Skeletal muscle satellite cell (primary cell): ENCODE measurements at regions not wholly inside any gene's neighbourhood (a gene's known extent, or its start where the extent isn't known, plus 50 kb on each side); places are given as distances from the start of the nearest gene placed in this dataset.
"Not testable (repeated sequence)": the region's sequence is repeated elsewhere in the genome, so short reads cannot be mapped to it uniquely, and the experiment has no call there.

Source experiments
- H3K27me3 ChIP-seq: 2 replicates; pipeline ENCODE4 v1.7.0; 2013; ENCODE audit warnings: low read length; ENCODE audit not compliant: control insufficient read depth, insufficient read depth
- H3K36me3 ChIP-seq: 2 replicates; pipeline ENCODE4 v1.7.0; 2013; ENCODE audit warnings: mild to moderate bottlenecking, control low read depth, low read length; ENCODE audit not compliant: insufficient read depth
- H3K4me1 ChIP-seq: 2 replicates; pipeline ENCODE4 v1.7.0; 2013; ENCODE audit warnings: low read length; ENCODE audit not compliant: control insufficient read depth, insufficient read depth
- H3K4me2 ChIP-seq: 2 replicates; pipeline ENCODE4 v1.7.0; 2013; ENCODE audit warnings: mild to moderate bottlenecking, low read length
- H3K4me3 ChIP-seq: 2 replicates; pipeline ENCODE4 v1.7.0; 2013; ENCODE audit warnings: low read length
- H3K9ac ChIP-seq: 2 replicates; pipeline ENCODE4 v1.7.0; 2013; ENCODE audit warnings: mild to moderate bottlenecking, low read depth, low read length, moderate library complexity
- H3K9me3 ChIP-seq: replicated peaks from 2 replicates; pipeline ENCODE4 v1.7.0; 2013; ENCODE audit warnings: mild to moderate bottlenecking, control low read depth, low read length

DNA sequence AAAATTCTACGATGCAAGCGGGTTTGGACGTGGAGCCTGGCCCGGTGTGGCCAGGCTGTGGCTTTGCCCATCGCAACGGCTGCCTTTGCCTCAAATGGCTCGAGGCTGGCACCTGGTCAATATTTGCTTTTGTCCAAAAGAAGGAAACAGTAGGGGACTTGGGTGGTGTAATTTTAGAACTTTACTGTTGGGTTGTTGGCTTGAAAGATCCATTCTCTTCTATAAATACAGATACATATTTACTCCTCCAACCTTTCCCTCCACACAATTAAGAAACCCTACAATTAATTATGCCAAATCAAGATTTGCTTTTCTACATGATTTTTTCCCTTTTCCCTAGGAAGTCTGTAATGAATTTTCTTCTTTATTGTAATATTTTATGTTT lies 249.0 kb upstream of the PLGLB2 start:
- H3K9me3 ChIP-seq, H3K27me3 ChIP-seq, H3K36me3 ChIP-seq: not testable (repeated sequence)
- H3K4me2 ChIP-seq, result peak overlapping the region; percentile 73
- H3K4me3 ChIP-seq, result peak overlapping the region; percentile 58
- H3K9ac ChIP-seq, result peak overlapping the region; percentile 54
- H3K4me1 ChIP-seq, result peaks cover 18% of the 10 kb centered on the region

GRCh38 chr2:87499860-87500259 lies 248.0 kb upstream of the PLGLB2 start:
- not testable (repeated sequence) for H3K9me3 ChIP-seq, H3K4me3 ChIP-seq, H3K36me3 ChIP-seq, H3K27me3 ChIP-seq, H3K9ac ChIP-seq
- H3K4me1 ChIP-seq, result peaks cover 18% of the 10 kb centered on the region
- H3K4me2 ChIP-seq, result peak overlapping the region; percentile 33

- not testable (repeated sequence) for H3K36me3 ChIP-seq, H3K9me3 ChIP-seq, H3K27me3 ChIP-seq, H3K9ac ChIP-seq, H3K4me3 ChIP-seq
- peaks cover 16% of the 10 kb centered on the region for H3K4me1 ChIP-seq
- peak overlapping the region; percentile 33 for H3K4me2 ChIP-seq
These were observed 247.5 kb upstream of the PLGLB2 start for GRCh38 chr2:87500421-87500820.

DNA sequence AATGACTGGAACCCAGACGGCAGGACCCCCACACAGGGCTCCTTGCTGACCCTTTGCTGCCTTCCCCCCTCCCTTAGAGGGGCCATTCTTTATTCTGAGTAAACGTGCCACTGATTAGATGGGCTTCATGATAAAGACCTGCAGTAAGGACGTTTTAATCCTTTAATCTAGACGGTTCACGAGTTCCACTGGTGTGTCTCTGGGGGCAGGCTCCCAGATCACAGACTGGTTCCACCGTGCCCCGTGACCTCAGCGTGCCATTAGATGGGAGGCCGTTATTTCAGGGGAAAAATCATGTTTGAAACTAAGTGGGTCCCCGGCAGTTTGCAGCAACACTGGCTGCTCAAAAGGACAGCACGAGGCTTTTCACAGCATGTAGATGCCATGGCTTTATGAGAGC lies 246.9 kb upstream of the PLGLB2 start:
- H3K4me2 ChIP-seq, H3K27me3 ChIP-seq, H3K36me3 ChIP-seq, H3K4me3 ChIP-seq, H3K9me3 ChIP-seq, H3K9ac ChIP-seq: not testable (repeated sequence)
- H3K4me1 ChIP-seq, result peaks cover 14% of the 10 kb centered on the region

- H3K27me3 ChIP-seq, H3K4me3 ChIP-seq, H3K4me2 ChIP-seq, H3K9ac ChIP-seq, H3K36me3 ChIP-seq, H3K9me3 ChIP-seq: not testable (repeated sequence)
- peaks cover 10% of the 10 kb centered on the region for H3K4me1 ChIP-seq
These were observed 244.9 kb upstream of the PLGLB2 start for GRCh38 chr2:87502948-87503347.

GRCh38 chr2:87505239-87505638 lies 242.6 kb upstream of the PLGLB2 start:
- not testable (repeated sequence) for H3K36me3 ChIP-seq, H3K4me2 ChIP-seq, H3K27me3 ChIP-seq, H3K4me3 ChIP-seq, H3K9me3 ChIP-seq, H3K9ac ChIP-seq
- peaks cover 15% of the 10 kb centered on the region for H3K4me1 ChIP-seq

- not testable (repeated sequence) for H3K27me3 ChIP-seq, H3K4me3 ChIP-seq, H3K4me2 ChIP-seq, H3K9me3 ChIP-seq, H3K9ac ChIP-seq, H3K36me3 ChIP-seq
- H3K4me1 ChIP-seq, result peaks cover 11% of the 10 kb centered on the region
These were observed 242.0 kb upstream of the PLGLB2 start for GRCh38 chr2:87505909-87506308.

- not testable (repeated sequence) for H3K4me3 ChIP-seq, H3K36me3 ChIP-seq, H3K9ac ChIP-seq, H3K4me2 ChIP-seq, H3K27me3 ChIP-seq, H3K9me3 ChIP-seq
- H3K4me1 ChIP-seq, result peaks cover 11% of the 10 kb centered on the region
These were observed 240.2 kb upstream of the PLGLB2 start for GRCh38 chr2:87507378-87508348.

- not testable (repeated sequence) for H3K27me3 ChIP-seq, H3K4me2 ChIP-seq, H3K9ac ChIP-seq, H3K4me3 ChIP-seq, H3K9me3 ChIP-seq, H3K36me3 ChIP-seq
- peaks cover 11% of the 10 kb centered on the region for H3K4me1 ChIP-seq
These were observed 236.6 kb upstream of the PLGLB2 start for GRCh38 chr2:87511195-87511778.

DNA sequence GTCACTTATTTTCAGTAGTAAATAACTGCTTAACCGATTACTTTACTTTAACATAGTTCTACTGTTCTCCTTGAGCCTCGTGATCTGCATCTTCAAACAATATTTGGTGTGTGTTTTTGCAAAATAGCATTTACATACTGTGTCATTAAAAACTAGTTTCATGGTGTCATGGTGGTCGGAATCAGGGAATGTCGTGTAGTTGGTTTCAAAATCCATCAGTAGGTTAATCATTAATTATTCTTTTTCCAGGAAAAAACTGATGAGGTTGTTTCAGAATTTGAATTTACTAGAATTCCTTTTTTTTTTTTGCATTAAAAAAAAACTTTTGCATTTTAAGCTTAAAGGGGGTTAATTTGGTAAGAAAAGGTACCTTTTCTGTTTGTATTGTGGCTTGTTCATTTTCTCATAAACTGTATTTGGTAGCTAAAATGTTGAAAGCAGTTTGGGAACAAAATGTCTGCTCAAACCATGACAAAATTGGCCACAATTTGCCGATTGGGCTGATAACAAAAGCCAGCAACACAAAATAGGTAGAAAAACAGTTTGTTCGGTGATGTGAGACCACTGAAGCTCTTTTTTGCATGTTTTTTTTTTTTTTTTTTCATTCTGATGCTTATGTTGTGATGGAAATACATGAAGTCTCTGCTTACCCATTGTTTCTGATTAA lies 234.9 kb upstream of the PLGLB2 start:
- H3K27me3 ChIP-seq, H3K9ac ChIP-seq, H3K9me3 ChIP-seq, H3K36me3 ChIP-seq, H3K4me2 ChIP-seq, H3K4me3 ChIP-seq: not testable (repeated sequence)
- peaks cover 10% of the 10 kb centered on the region for H3K4me1 ChIP-seq

DNA sequence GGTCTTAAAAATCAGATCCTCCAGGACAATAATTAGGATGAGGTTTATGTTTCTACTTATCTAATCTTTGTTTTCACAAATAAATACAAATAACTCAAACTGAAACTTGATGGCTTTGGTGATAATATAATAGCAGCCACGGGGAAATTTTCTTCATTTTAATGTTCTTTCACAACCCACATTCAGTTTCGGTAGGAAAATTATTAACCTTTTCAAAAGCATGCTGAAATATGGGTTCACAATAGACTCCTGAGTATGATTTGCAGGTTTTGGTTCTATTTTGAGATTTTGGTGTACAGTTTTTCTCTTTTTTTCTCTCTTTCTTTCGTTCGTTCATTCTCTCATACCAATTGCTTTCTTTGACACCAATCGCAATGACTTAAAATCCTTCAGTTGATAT lies 233.9 kb upstream of the PLGLB2 start:
- H3K4me1 ChIP-seq, H3K4me2 ChIP-seq, H3K4me3 ChIP-seq, H3K9me3 ChIP-seq, H3K27me3 ChIP-seq, H3K9ac ChIP-seq, H3K36me3 ChIP-seq: not testable (repeated sequence)
